ENCODE measurements at regions not wholly inside any gene's neighbourhood (a gene's known extent, or its start where the extent isn't known, plus 50 kb on each side); places are given as distances from the start of the nearest gene placed in this dataset.

DNA sequence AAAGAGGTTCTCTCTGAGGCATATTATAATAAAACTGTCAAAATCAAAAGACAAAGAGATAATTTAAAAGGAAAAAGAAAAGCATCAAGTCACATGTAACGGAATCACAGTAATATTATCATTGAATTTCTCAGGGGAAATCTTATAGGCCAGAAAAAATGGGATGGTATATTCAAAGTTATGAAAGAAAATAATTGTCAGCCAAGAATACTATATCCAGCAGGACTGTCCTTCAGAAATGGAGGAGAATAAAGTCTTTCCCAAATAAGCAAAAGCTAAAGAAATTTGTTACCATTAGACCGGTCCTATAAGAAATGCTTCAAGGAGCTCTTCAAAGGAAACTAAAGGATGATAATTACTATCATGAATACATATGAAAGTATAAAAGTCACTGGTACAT, 342.0 kb upstream of the GRAMD2B start:
- H3K4me1 Mint-ChIP-seq (ENCODE audit: low read depth in 2 of 2): no peaks in the 10 kb centered on the region
- peaks cover 8 to 22% of the 10 kb centered on the region in 2 donors for H3K9me3 Mint-ChIP-seq
- no peak for ATAC-seq (replicated peaks)
- no peak overlapping the region for H3K4me3 Mint-ChIP-seq
- no peak overlapping the region for H3K27ac Mint-ChIP-seq
- DNase-seq: no peak
- H3K27me3 Mint-ChIP-seq: no peaks in the 10 kb centered on the region
- no peaks in the 10 kb centered on the region for H3K36me3 Mint-ChIP-seq (ENCODE audit: insufficient read depth)

GRCh38 chr5:126093041-126093440, 330.2 kb upstream of the GRAMD2B start:
- Mint-ChIP-seq H3K36me3 (ENCODE audit: insufficient read depth) (no peaks in the 10 kb centered on the region), H3K9me3 (peaks cover 9 to 26% of the 10 kb centered on the region in 2 donors), H3K4me3 (no peak overlapping the region), H3K27me3 (no peaks in the 10 kb centered on the region), H3K4me1 (ENCODE audit: low read depth in 2 of 2) (no peaks in the 10 kb centered on the region), H3K27ac (no peak overlapping the region)
- no peak for DNase-seq
- ATAC-seq (replicated peaks): no peak

DNA sequence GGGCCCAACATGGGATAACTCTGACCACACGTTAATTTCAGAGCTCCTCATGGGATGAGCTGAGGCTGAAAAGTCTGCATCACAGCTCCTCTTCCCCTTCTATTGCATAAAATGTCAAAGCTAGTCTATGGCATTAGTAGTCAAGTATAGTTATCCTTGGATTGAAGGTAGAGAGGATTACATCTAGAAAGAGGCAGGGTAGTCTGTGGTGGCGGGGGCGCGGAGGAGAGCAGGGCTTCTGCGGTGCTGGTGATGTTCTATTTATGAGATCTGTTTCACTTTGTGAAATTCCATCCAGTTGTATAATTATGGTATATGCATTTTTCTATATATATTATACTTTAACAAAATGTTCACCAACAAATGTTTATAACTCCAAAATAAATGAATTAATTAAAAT, 329.5 kb upstream of the GRAMD2B start:
- Mint-ChIP-seq H3K4me1 (ENCODE audit: low read depth in 2 of 2) (no peaks in the 10 kb centered on the region), H3K4me3 (no peak overlapping the region), H3K36me3 (ENCODE audit: insufficient read depth) (no peaks in the 10 kb centered on the region), H3K27ac (no peak overlapping the region), H3K9me3 (peaks cover 8 to 20% of the 10 kb centered on the region in 2 donors), H3K27me3 (no peaks in the 10 kb centered on the region)
- no peak for ATAC-seq (replicated peaks)
- DNase-seq: no peak

- Mint-ChIP-seq H3K4me1 (ENCODE audit: low read depth in 2 of 2) (no peaks in the 10 kb centered on the region), H3K27ac (no peak overlapping the region), H3K9me3 (peaks cover 8 to 14% of the 10 kb centered on the region in 2 donors), H3K4me3 (no peak overlapping the region), H3K27me3 (no peaks in the 10 kb centered on the region), H3K36me3 (ENCODE audit: insufficient read depth) (no peaks in the 10 kb centered on the region)
- no peak for DNase-seq
- ATAC-seq (replicated peaks): no peak
Measured at GRCh38 chr5:126094991-126095390, 328.2 kb upstream of the GRAMD2B start.

GRCh38 chr5:126096442-126097006, 326.7 kb upstream of the GRAMD2B start:
- Mint-ChIP-seq H3K4me3 (no peak overlapping the region), H3K36me3 (ENCODE audit: insufficient read depth) (no peaks in the 10 kb centered on the region), H3K27ac (no peak overlapping the region), H3K27me3 (no peaks in the 10 kb centered on the region), H3K4me1 (ENCODE audit: low read depth in 2 of 2) (no peaks in the 10 kb centered on the region), H3K9me3 (peaks cover 6 to 8% of the 10 kb centered on the region in 2 donors)
- DNase-seq (no peak), ATAC-seq (replicated peaks) (no peak)

- DNase-seq (no peak), ATAC-seq (replicated peaks) (no peak)
- no peak overlapping the region for H3K27ac Mint-ChIP-seq
- H3K9me3 Mint-ChIP-seq: peaks cover 4 to 8% of the 10 kb centered on the region in 2 donors
- no peak overlapping the region for H3K4me3 Mint-ChIP-seq
- no peaks in the 10 kb centered on the region for H3K4me1 Mint-ChIP-seq (ENCODE audit: low read depth in 2 of 2)
- H3K27me3 Mint-ChIP-seq: no peaks in the 10 kb centered on the region
- no peaks in the 10 kb centered on the region for H3K36me3 Mint-ChIP-seq (ENCODE audit: insufficient read depth)
Measured at GRCh38 chr5:126097876-126098275, 325.3 kb upstream of the GRAMD2B start.

DNA sequence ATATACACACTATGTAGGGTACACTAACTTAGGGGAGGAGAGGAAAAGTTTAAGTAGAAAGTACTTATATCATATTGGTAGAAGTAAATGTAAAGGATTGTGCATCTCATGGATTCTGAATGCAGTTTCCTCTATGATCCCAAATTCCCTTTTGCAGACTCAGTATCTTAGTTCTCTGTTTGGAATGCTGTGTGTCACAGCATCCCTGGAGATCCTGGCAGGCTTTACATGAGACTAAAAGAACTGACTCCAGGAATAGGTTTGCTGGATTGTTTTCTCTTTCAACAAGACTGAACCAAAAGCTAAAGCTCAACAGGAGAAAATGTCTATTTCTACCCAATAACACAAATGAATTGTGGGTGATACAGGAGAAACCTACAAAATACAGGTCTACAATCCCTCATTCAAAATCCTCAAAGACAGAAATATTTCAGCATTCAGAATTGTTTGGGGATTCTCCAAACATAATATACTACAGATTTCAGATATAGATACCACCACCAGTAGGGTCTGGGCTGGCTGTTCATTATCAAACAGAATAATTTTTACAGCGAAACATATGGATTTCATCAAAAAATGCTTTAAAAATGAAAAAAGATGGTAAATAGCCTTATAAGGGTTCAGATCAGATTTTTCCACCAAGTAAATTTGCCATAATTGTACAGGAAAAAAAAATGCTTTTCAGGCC, 324.7 kb upstream of the GRAMD2B start:
- Mint-ChIP-seq H3K4me3 (no peak overlapping the region), H3K27ac (no peak overlapping the region), H3K4me1 (ENCODE audit: low read depth in 2 of 2) (no peaks in the 10 kb centered on the region), H3K36me3 (ENCODE audit: insufficient read depth) (no peaks in the 10 kb centered on the region), H3K9me3 (peaks cover 3 to 4% of the 10 kb centered on the region in 2 donors), H3K27me3 (no peaks in the 10 kb centered on the region)
- DNase-seq (no peak), ATAC-seq (replicated peaks) (no peak)

DNA sequence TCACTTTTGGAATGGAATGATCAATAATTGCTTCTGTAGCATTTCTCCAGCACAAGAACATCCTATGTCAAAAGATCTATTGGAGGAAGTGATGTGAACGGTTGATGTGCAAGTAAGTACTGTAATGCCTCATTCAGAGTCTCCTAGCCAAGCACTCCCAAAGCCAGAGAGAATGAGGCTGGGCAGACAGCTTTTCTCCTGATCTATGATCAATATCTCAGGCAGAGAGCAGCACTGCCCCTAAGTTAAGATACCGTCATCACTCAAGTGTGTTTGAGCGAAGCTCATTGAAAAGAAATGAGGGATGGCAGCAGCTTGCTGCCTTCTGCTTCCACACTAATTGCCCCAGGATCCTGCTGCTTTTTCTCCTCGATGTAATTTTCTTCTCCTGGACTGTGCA, 324.1 kb upstream of the GRAMD2B start:
- no peak overlapping the region for H3K4me3 Mint-ChIP-seq
- H3K9me3 Mint-ChIP-seq: peaks cover 0 to 4% of the 10 kb centered on the region in 2 donors
- H3K4me1 Mint-ChIP-seq (ENCODE audit: low read depth in 2 of 2): no peaks in the 10 kb centered on the region
- no peaks in the 10 kb centered on the region for H3K27me3 Mint-ChIP-seq
- no peaks in the 10 kb centered on the region for H3K36me3 Mint-ChIP-seq (ENCODE audit: insufficient read depth)
- no peak overlapping the region for H3K27ac Mint-ChIP-seq
- DNase-seq (no peak), ATAC-seq (replicated peaks) (no peak)

- ATAC-seq (replicated peaks) (no peak), DNase-seq (no peak)
- H3K36me3 Mint-ChIP-seq (ENCODE audit: insufficient read depth): no peaks in the 10 kb centered on the region
- H3K9me3 Mint-ChIP-seq: peaks cover 0 to 4% of the 10 kb centered on the region in 2 donors
- H3K27ac Mint-ChIP-seq: no peak overlapping the region
- no peak overlapping the region for H3K4me3 Mint-ChIP-seq
- no peaks in the 10 kb centered on the region for H3K4me1 Mint-ChIP-seq (ENCODE audit: low read depth in 2 of 2)
- H3K27me3 Mint-ChIP-seq: no peaks in the 10 kb centered on the region
Measured at GRCh38 chr5:126100767-126101166, 322.4 kb upstream of the GRAMD2B start.

DNA sequence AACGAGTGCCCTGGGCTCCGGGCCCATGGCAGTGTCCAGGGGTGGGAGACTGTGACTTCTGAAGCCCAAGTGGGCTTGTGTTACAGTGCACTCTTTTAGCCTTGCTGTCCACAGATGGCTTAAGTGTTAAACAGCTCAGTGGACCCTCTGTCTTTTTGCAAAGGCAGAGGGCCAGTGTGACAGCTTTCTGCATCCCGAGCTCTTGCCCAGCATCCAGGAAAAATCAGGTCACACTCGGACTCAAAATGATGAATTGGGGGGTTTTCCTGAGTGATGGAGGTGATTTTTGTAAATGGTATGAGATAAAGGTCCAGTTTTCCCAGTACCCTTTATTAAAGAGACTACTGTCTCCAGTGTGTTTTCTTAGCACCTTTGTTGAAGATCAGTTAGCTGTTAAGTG, 321.3 kb upstream of the GRAMD2B start:
- Mint-ChIP-seq H3K4me1 (ENCODE audit: low read depth in 2 of 2) (no peaks in the 10 kb centered on the region), H3K4me3 (no peak overlapping the region), H3K27ac (no peak overlapping the region), H3K9me3 (peaks cover 0 to 2% of the 10 kb centered on the region in 2 donors), H3K36me3 (ENCODE audit: insufficient read depth) (no peaks in the 10 kb centered on the region), H3K27me3 (no peaks in the 10 kb centered on the region)
- no peak for ATAC-seq (replicated peaks)
- DNase-seq: no peak

DNA sequence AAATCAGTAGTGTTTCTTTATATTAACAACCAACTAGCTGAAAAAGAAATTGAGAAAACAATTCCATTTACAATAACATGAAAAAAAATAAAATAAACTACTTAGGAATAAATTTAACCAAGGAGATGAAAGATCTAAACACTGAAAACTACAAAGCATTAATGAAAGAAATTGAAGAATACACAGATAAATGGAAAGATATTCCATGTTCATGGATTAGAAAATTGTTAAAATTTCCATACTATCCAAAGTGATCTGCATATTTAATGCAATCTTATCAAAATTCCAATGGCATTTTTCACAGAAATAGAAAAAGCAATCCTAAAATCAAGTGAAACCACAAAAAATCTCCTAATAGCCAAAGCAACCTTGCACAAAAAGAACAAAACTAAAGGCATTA, 320.2 kb upstream of the GRAMD2B start:
- no peak for DNase-seq

GRCh38 chr5:126103868-126104267, 319.3 kb upstream of the GRAMD2B start:
- DNase-seq (no peak), ATAC-seq (replicated peaks) (no peak)
- Mint-ChIP-seq H3K27ac (no peak overlapping the region), H3K9me3 (peaks cover 0 to 2% of the 10 kb centered on the region in 2 donors), H3K27me3 (no peaks in the 10 kb centered on the region), H3K4me1 (ENCODE audit: low read depth in 2 of 2) (no peaks in the 10 kb centered on the region), H3K36me3 (ENCODE audit: insufficient read depth) (no peaks in the 10 kb centered on the region), H3K4me3 (no peak overlapping the region)

More for the DNA sequence above, 320.2 kb upstream of the GRAMD2B start:
- Mint-ChIP-seq H3K27me3 (no peaks in the 10 kb centered on the region), H3K4me1 (ENCODE audit: low read depth in 2 of 2) (no peaks in the 10 kb centered on the region), H3K36me3 (ENCODE audit: insufficient read depth) (no peaks in the 10 kb centered on the region), H3K27ac (no peak overlapping the region), H3K4me3 (no peak overlapping the region), H3K9me3 (peaks cover 0 to 2% of the 10 kb centered on the region in 2 donors)
- ATAC-seq (replicated peaks): no peak

- no peak overlapping the region for H3K4me3 Mint-ChIP-seq
- ATAC-seq (replicated peaks): no peak
- no peak overlapping the region for H3K27ac Mint-ChIP-seq
- peaks cover 0 to 2% of the 10 kb centered on the region in 2 donors for H3K9me3 Mint-ChIP-seq
- no peaks in the 10 kb centered on the region for H3K4me1 Mint-ChIP-seq (ENCODE audit: low read depth in 2 of 2)
- H3K27me3 Mint-ChIP-seq: no peaks in the 10 kb centered on the region
- DNase-seq: no peak
- no peaks in the 10 kb centered on the region for H3K36me3 Mint-ChIP-seq (ENCODE audit: insufficient read depth)
Measured at GRCh38 chr5:126104341-126104740, 318.9 kb upstream of the GRAMD2B start.

- H3K27ac Mint-ChIP-seq: no peak overlapping the region
- peaks cover 0 to 2% of the 10 kb centered on the region in 2 donors for H3K9me3 Mint-ChIP-seq
- no peaks in the 10 kb centered on the region for H3K27me3 Mint-ChIP-seq
- H3K36me3 Mint-ChIP-seq (ENCODE audit: insufficient read depth): no peaks in the 10 kb centered on the region
- no peak for ATAC-seq (replicated peaks)
- DNase-seq: no peak
- no peak overlapping the region for H3K4me3 Mint-ChIP-seq
- no peaks in the 10 kb centered on the region for H3K4me1 Mint-ChIP-seq (ENCODE audit: low read depth in 2 of 2)
Measured at GRCh38 chr5:126104951-126105350, 318.3 kb upstream of the GRAMD2B start.

Data from effector memory CD8-positive, alpha-beta T cell (primary cell).